CD8-positive, alpha-beta memory T cell (primary cell): ENCODE measurements at regions not wholly inside any gene's neighbourhood (a gene's known extent, or its start where the extent isn't known, plus 50 kb on each side); places are given as distances from the start of the nearest gene placed in this dataset.

Source experiments
- CTCF ChIA-PET: fragments of 350-600 bp; sonication (Branson Sonifier 250); formaldehyde crosslinking; loops from one replicate; lab custom pipeline; 2021; ENCODE audit warnings: antibody characterized with exemption; lab: Charles Lee
- POLR2A ChIA-PET: fragments of 350-600 bp; sonication (Branson Sonifier 250); formaldehyde crosslinking; loops from one replicate; lab custom pipeline; 2021; ENCODE audit warnings: antibody characterized with exemption; lab: Charles Lee
- DNase-seq, 5 donors: peaks; one replicate each; pipeline versions ENCODE4 v3.0.0 to v3.0.0-alpha.2; 2020 to 2022; ENCODE audit warnings: mixed read lengths in 1 of 5
- H3K27ac ChIP-seq: one replicate; pipeline ENCODE4 v1.7.0; 2013; ENCODE audit warnings: low read depth, mild to moderate bottlenecking, low read length, moderate library complexity
- H3K27me3 ChIP-seq: 2 replicates; pipeline ENCODE4 v1.7.0; 2013; ENCODE audit warnings: low read length, mild to moderate bottlenecking; ENCODE audit not compliant: insufficient read depth, poor library complexity, severe bottlenecking
- H3K36me3 ChIP-seq: 2 replicates; pipeline ENCODE4 v1.7.0; 2013; ENCODE audit warnings: mild to moderate bottlenecking, low read length, moderate library complexity; ENCODE audit not compliant: insufficient read depth
- H3K4me1 ChIP-seq: 2 replicates; pipeline ENCODE4 v1.7.0; 2013; ENCODE audit warnings: mild to moderate bottlenecking, low read length, moderate library complexity; ENCODE audit not compliant: insufficient read depth
- H3K4me3 ChIP-seq: 2 replicates; pipeline ENCODE4 v1.7.0; 2013; ENCODE audit warnings: mild to moderate bottlenecking, low read length
- H3K9me3 ChIP-seq: 2 replicates; pipeline ENCODE4 v1.7.0; 2013; ENCODE audit warnings: mild to moderate bottlenecking, low read length
- H3K27ac Mint-ChIP-seq, 8 donors: one replicate each; pipeline ENCODE4 v1.8.0; 2020 to 2021; ENCODE audit warnings: mixed read lengths in 8 of 8, mild to moderate bottlenecking in 6 of 8, inconsistent platforms in 3 of 8, moderate library complexity in 3 of 8
- H3K27me3 Mint-ChIP-seq, 2 donors: one replicate each; pipeline ENCODE4 v1.8.0; 2020 to 2021; ENCODE audit warnings: mixed read lengths in 2 of 2, mild to moderate bottlenecking in 1 of 2, moderate library complexity in 1 of 2
- H3K36me3 Mint-ChIP-seq, 3 donors: one replicate each; pipeline ENCODE4 v1.8.0; 2020 to 2021; ENCODE audit warnings: mixed read lengths in 3 of 3, inconsistent platforms in 1 of 3, mild to moderate bottlenecking in 1 of 3
- H3K4me1 Mint-ChIP-seq, 3 donors: one replicate each; pipeline ENCODE4 v1.8.0; 2020 to 2021; ENCODE audit warnings: mixed read lengths in 3 of 3, inconsistent platforms in 1 of 3, mild to moderate bottlenecking in 1 of 3
- H3K4me3 Mint-ChIP-seq, 7 donors: one replicate each; pipeline ENCODE4 v1.8.0; 2020 to 2021; ENCODE audit warnings: mixed read lengths in 7 of 7, mild to moderate bottlenecking in 6 of 7, moderate library complexity in 4 of 7, inconsistent platforms in 2 of 7
- H3K9me3 Mint-ChIP-seq, 5 donors: one replicate each; pipeline ENCODE4 v1.8.0; 2020 to 2022; ENCODE audit warnings: mixed read lengths in 5 of 5, mild to moderate bottlenecking in 3 of 5, moderate library complexity in 2 of 5, inconsistent platforms in 1 of 5

DNA sequence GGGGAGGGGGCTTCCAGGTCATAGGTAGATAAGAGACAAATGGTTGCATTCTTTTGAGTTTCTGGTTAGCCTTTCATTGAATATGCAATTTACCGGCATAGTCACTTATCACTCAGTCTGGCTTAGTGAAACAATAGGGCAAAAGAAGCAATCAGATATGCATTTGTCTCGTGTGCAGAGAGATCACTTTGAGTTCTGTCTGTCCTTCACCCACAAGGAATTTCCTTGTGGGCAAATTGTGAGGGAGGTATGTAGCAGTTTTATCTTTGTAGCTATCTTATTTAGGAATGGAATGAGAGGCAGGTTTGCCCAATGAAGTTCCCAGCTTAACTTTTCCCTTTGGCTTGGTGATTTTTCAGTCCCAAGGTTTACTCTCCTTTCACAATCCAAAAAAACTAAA, 116.1 kb downstream of the TUSC1 start:
- Mint-ChIP-seq H3K4me1 (no peaks in the 10 kb centered on the region), H3K9me3 (peaks cover 0 to 42% (median 17%) of the 10 kb centered on the region in 5 donors), H3K27ac (no peak overlapping the region), H3K4me3 (no peak overlapping the region), H3K27me3 (no peaks in the 10 kb centered on the region), H3K36me3 (no peaks in the 10 kb centered on the region)
- ChIA-PET CTCF (no interaction called here), POLR2A (no interaction called here)
- Histone ChIP-seq H3K27me3 (no peaks in the 10 kb centered on the region), H3K36me3 (no peaks in the 10 kb centered on the region), H3K4me1 (no peaks in the 10 kb centered on the region), H3K4me3 (no peak overlapping the region), H3K27ac (no peak overlapping the region), H3K9me3 (no peaks in the 10 kb centered on the region)
- no peak for DNase-seq

DNA sequence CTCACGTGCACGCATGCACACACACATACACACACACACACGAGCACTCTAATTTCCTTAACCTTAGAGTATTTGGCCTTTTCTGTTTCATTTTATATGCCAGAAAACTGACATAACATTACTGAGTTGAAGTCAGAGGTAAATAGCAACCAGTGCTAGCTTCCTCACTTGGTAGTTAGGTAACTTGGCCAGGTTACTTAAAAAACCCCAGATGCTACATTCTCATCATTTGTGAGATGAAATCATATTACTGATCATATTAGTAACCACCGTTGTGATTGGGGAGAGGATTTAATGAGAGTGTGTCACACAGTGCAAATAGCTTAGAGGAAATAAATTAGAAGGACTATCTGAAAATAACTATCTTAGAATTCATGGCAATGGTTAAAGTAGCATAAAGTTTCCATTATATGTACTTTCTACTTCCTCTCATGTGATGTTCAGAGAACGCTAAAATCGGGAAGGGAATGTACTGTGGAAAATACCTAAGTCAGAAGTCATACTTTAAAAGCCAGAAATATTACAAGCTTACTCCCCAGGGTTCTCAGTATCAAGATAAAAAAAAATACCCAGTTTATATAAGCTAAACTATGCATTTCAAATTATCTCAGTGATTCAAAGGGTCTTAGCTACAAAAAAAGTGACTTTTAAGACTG, 120.5 kb downstream of the TUSC1 start:
- H3K27ac ChIP-seq = no peak overlapping the region
- H3K9me3 ChIP-seq = no peaks in the 10 kb centered on the region
- Mint-ChIP-seq H3K36me3 (no peaks in the 10 kb centered on the region), H3K9me3 (peaks cover 5 to 47% (median 10%) of the 10 kb centered on the region in 5 donors), H3K27me3 (no peaks in the 10 kb centered on the region), H3K27ac (no peak overlapping the region), H3K4me1 (no peaks in the 10 kb centered on the region), H3K4me3 (no peak overlapping the region)
- DNase-seq = no peak
- no peaks in the 10 kb centered on the region for H3K36me3 ChIP-seq
- no peaks in the 10 kb centered on the region for H3K27me3 ChIP-seq
- no peak overlapping the region for H3K4me3 ChIP-seq
- ChIA-PET CTCF (no interaction called here), POLR2A (no interaction called here)
- no peaks in the 10 kb centered on the region for H3K4me1 ChIP-seq

DNA sequence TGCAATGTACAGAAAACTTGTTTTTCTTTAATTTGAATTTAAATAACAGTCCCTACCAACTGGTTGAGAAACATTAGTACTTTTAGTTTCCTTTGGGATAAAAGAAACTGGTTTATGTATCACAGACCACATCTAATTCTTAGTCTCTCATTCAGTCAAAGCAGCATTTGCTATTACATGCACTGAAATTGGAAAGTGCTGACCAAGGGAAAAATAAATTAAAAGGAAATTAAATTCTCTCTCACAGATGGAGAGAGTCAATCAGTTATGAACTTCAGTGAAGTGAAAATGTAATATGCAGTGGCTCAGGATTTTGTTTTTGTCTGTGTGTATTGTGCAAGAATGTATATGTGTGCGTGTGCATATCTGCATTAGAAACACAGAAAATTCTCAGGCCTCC, 121.7 kb downstream of the TUSC1 start:
- DNase-seq = no peak
- ChIA-PET CTCF (no interaction called here), POLR2A (no interaction called here)
- no peaks in the 10 kb centered on the region for H3K4me1 ChIP-seq
- Mint-ChIP-seq H3K27me3 (no peaks in the 10 kb centered on the region), H3K4me1 (no peaks in the 10 kb centered on the region), H3K36me3 (no peaks in the 10 kb centered on the region), H3K4me3 (no peak overlapping the region), H3K27ac (no peak overlapping the region), H3K9me3 (peaks cover 5 to 44% (median 10%) of the 10 kb centered on the region in 5 donors)
- H3K27me3 ChIP-seq = no peaks in the 10 kb centered on the region
- no peaks in the 10 kb centered on the region for H3K36me3 ChIP-seq
- no peaks in the 10 kb centered on the region for H3K9me3 ChIP-seq
- no peak overlapping the region for H3K4me3 ChIP-seq
- no peak overlapping the region for H3K27ac ChIP-seq

DNA sequence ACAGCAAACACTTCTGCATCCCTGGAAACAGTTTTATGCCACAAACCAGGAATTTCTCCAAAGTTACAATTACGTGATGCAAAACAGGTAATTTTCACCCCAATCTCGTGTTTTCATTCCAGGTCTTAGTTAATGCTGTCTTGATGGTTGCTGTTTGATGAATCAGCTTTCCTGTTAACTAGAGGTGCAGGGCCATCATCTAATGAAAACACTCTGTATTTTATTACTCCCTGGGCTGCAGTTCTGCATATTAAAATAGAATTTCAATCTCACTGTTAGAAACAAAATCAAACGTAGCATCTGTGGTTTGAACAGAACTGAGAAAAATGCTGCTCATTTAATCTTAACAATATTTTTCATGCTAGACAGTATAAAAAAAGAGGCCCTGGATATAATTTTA, 129.4 kb downstream of the TUSC1 start:
- Mint-ChIP-seq H3K4me3 (no peak overlapping the region), H3K9me3 (peaks cover 11 to 63% (median 24%) of the 10 kb centered on the region in 5 donors), H3K36me3 (no peaks in the 10 kb centered on the region), H3K4me1 (no peaks in the 10 kb centered on the region), H3K27me3 (no peaks in the 10 kb centered on the region), H3K27ac (no peak overlapping the region)
- H3K36me3 ChIP-seq = no peaks in the 10 kb centered on the region
- CTCF ChIA-PET = no interaction called here
- no peaks in the 10 kb centered on the region for H3K4me1 ChIP-seq
- H3K9me3 ChIP-seq = no peaks in the 10 kb centered on the region
- no peak for DNase-seq
- no peak overlapping the region for H3K4me3 ChIP-seq
- no peaks in the 10 kb centered on the region for H3K27me3 ChIP-seq
- no peak overlapping the region for H3K27ac ChIP-seq
- POLR2A ChIA-PET = no interaction called here

DNA sequence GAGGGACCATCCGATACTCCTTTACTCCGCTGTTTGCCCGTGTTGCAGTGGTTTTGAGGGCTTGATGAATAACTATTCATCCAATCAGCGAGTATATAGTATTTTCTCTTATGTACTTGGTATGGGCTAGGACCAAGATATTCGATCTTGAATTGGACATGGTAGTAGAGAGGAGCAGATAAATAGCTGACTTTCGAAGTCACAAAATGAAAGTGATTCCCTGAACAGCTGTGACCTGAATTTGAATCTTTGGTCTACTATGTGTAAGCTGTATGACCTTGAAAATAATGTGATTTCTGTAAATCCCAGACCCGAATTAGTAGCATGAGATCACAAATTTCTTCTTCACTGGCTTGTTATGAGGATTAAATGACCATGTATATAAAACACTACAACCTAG, 134.4 kb downstream of the TUSC1 start:
- Mint-ChIP-seq H3K9me3 (peaks cover 11 to 35% (median 28%) of the 10 kb centered on the region in 5 donors), H3K27ac (no peak overlapping the region), H3K27me3 (no peaks in the 10 kb centered on the region), H3K4me1 (no peaks in the 10 kb centered on the region), H3K36me3 (no peaks in the 10 kb centered on the region), H3K4me3 (no peak overlapping the region)
- H3K36me3 ChIP-seq = no peaks in the 10 kb centered on the region
- H3K9me3 ChIP-seq = no peaks in the 10 kb centered on the region
- no peaks in the 10 kb centered on the region for H3K4me1 ChIP-seq
- POLR2A ChIA-PET = no interaction called here
- H3K4me3 ChIP-seq = no peak overlapping the region
- CTCF ChIA-PET = interaction anchor here (0.7 kb wide), 1 partner anchor 8 kb away, joined by 3 read pairs; no protein-coding TSS in a partner anchor
- H3K27me3 ChIP-seq = no peaks in the 10 kb centered on the region
- H3K27ac ChIP-seq = no peak overlapping the region
- DNase-seq = no peak

DNA sequence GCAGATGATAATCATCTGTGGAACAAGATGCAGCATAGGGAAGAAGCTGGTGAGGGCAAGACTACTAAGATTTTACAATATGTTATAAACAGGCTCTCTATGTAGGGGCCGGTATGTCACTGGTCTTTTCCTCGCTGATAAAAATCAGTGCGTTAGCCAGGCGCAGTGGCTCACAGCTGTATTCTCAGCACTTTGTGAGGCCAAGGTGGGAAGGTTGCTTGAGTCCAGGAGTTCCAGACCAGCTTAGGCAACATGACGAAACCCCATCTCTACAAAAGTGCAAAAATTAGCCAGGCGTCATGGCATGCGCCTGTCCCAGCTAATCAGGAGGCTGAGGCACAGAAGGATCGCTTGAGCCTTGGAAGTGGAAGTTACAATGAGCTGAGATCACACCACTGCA, 135.9 kb downstream of the TUSC1 start:
- POLR2A ChIA-PET = no interaction called here
- no peak overlapping the region for H3K4me3 Mint-ChIP-seq
- no peak overlapping the region for H3K27ac ChIP-seq
- no peaks in the 10 kb centered on the region for H3K27me3 ChIP-seq
- no peak overlapping the region for H3K27ac Mint-ChIP-seq
- no peak for DNase-seq
- no peaks in the 10 kb centered on the region for H3K36me3 ChIP-seq
- no peak overlapping the region for H3K4me3 ChIP-seq
- H3K27me3 Mint-ChIP-seq = no peaks in the 10 kb centered on the region
- H3K36me3 Mint-ChIP-seq = no peaks in the 10 kb centered on the region
- CTCF ChIA-PET = no interaction called here
- no peaks in the 10 kb centered on the region for H3K4me1 ChIP-seq
- peaks cover 13 to 28% (median 25%) of the 10 kb centered on the region in 5 donors for H3K9me3 Mint-ChIP-seq
- no peaks in the 10 kb centered on the region for H3K9me3 ChIP-seq
- no peaks in the 10 kb centered on the region for H3K4me1 Mint-ChIP-seq

DNA sequence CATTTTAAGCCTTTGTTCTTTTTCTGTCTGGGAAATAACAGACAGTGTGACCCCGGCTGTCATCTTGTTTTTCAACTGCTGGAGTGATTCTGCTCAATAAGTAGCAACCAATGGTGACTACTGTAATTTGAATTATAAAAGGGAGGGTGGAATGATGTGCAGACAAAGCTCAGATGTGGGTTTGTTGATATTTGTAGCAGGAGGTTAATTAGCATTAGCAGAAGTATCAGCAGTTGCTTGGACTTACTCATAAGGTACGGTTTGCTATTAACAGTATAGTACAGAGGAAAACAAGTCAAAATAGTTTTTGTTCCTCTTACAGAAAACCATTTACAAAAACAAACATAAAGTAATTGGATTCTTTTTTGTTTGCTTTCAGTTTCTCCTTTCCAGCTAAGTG, 140.4 kb downstream of the TUSC1 start:
- H3K4me1 ChIP-seq = no peaks in the 10 kb centered on the region
- no peaks in the 10 kb centered on the region for H3K36me3 ChIP-seq
- CTCF ChIA-PET = no interaction called here
- Mint-ChIP-seq H3K27me3 (no peaks in the 10 kb centered on the region), H3K27ac (no peak overlapping the region), H3K4me1 (no peaks in the 10 kb centered on the region), H3K4me3 (no peak overlapping the region), H3K9me3 (peaks cover 9 to 33% (median 19%) of the 10 kb centered on the region in 5 donors), H3K36me3 (no peaks in the 10 kb centered on the region)
- no peak overlapping the region for H3K4me3 ChIP-seq
- H3K9me3 ChIP-seq = no peaks in the 10 kb centered on the region
- POLR2A ChIA-PET = no interaction called here
- H3K27ac ChIP-seq = no peak overlapping the region
- DNase-seq = no peak
- H3K27me3 ChIP-seq = no peaks in the 10 kb centered on the region

DNA sequence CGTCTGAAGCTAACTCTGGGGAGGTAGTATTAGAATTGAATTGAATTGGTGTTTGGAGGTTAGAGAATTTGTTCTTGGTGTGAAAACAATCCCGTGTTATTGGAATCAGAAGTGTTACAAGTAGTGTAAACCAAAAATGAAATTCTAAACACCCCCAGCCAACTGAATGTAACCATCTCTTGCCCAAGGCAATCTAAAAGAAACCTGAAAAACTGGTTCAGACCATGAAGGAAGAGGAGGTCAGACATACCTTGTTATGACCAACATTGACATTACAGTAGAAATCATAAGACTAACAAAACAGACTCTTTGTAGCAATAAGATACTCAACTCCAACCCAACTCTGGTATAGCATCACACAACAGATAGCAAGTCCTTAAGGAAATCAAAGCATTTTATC, 159.0 kb downstream of the TUSC1 start:
- H3K27ac Mint-ChIP-seq = no peak overlapping the region
- H3K27me3 Mint-ChIP-seq = no peaks in the 10 kb centered on the region
- Histone ChIP-seq H3K27ac (no peak overlapping the region), H3K36me3 (no peaks in the 10 kb centered on the region), H3K4me1 (no peaks in the 10 kb centered on the region), H3K27me3 (no peaks in the 10 kb centered on the region), H3K9me3 (no peaks in the 10 kb centered on the region), H3K4me3 (no peak overlapping the region)
- DNase-seq = no peak
- CTCF ChIA-PET = no interaction called here
- no peak overlapping the region for H3K4me3 Mint-ChIP-seq
- H3K9me3 Mint-ChIP-seq = peaks cover 6 to 52% (median 13%) of the 10 kb centered on the region in 5 donors
- H3K36me3 Mint-ChIP-seq = no peaks in the 10 kb centered on the region
- POLR2A ChIA-PET = no interaction called here
- no peaks in the 10 kb centered on the region for H3K4me1 Mint-ChIP-seq
